Hematopoietic multipotent progenitor cell treated with erythropoietin and hydrocortisone succinate and interleukin-3 and kit ligand, for 17 days (in vitro differentiated cells): ENCODE measurements at regions not wholly inside any gene's neighbourhood (a gene's known extent, or its start where the extent isn't known, plus 50 kb on each side); places are given as distances from the start of the nearest gene placed in this dataset.

ENCODE experiments used
- DNase-seq: peaks from one replicate; pipeline ENCODE4 v3.0.0-alpha.2; 2015; ENCODE audit warnings: low spot score

- no peak for DNase-seq
Measured at GRCh38 chr21:23455676-23456075, 2151.6 kb downstream of the MRPL39 start.

- no peak for DNase-seq
Measured at GRCh38 chr21:23452384-23453083, 2154.7 kb downstream of the MRPL39 start.

- DNase-seq, result no peak
Measured at GRCh38 chr21:23445307-23445706, 2162.0 kb downstream of the MRPL39 start.

GRCh38 chr21:23438081-23438480 lies 2169.2 kb downstream of the MRPL39 start:
- DNase-seq, result no peak

GRCh38 chr21:23402929-23403520 lies 2204.3 kb downstream of the MRPL39 start:
- DNase-seq, result no peak

GRCh38 chr21:23401278-23401677 lies 2206.0 kb downstream of the MRPL39 start:
- DNase-seq, result no peak

GRCh38 chr21:23398726-23399125 lies 2208.6 kb downstream of the MRPL39 start:
- no peak for DNase-seq

- no peak for DNase-seq
Measured at GRCh38 chr21:23394458-23394857, 2212.8 kb downstream of the MRPL39 start.

GRCh38 chr21:23384679-23385078 lies 2222.6 kb downstream of the MRPL39 start:
- no peak for DNase-seq

- no peak for DNase-seq
Measured at GRCh38 chr21:23374155-23374554, 2233.1 kb downstream of the MRPL39 start.

- no peak for DNase-seq
Measured at GRCh38 chr21:23356905-23357304, 2250.4 kb downstream of the MRPL39 start.

GRCh38 chr21:23316190-23316589 lies 2291.1 kb downstream of the MRPL39 start:
- no peak for DNase-seq

- no peak for DNase-seq
Measured at GRCh38 chr21:23308741-23309140, 2298.5 kb downstream of the MRPL39 start.

- DNase-seq, result no peak
Measured at GRCh38 chr21:23307065-23307464, 2300.2 kb downstream of the MRPL39 start.

- DNase-seq, result no peak
Measured at GRCh38 chr21:23292292-23292691, 2294.1 kb downstream of the NCAM2 start.

- no peak for DNase-seq
Measured at GRCh38 chr21:23281917-23282316, 2283.7 kb downstream of the NCAM2 start.

GRCh38 chr21:23249760-23250159 lies 2251.6 kb downstream of the NCAM2 start:
- DNase-seq, result no peak

GRCh38 chr21:23247334-23247733 lies 2249.1 kb downstream of the NCAM2 start:
- no peak for DNase-seq

GRCh38 chr21:23245255-23245654 lies 2247.0 kb downstream of the NCAM2 start:
- no peak for DNase-seq

GRCh38 chr21:23223882-23224281 lies 2225.7 kb downstream of the NCAM2 start:
- no peak for DNase-seq

GRCh38 chr21:23218667-23219066 lies 2220.5 kb downstream of the NCAM2 start:
- DNase-seq, result no peak

- no peak for DNase-seq
Measured at GRCh38 chr21:23217597-23217996, 2219.4 kb downstream of the NCAM2 start.

- DNase-seq, result no peak
Measured at GRCh38 chr21:23215261-23215660, 2217.1 kb downstream of the NCAM2 start.
